ENCODE measurements at regions not wholly inside any gene's neighbourhood (a gene's known extent, or its start where the extent isn't known, plus 50 kb on each side); places are given as distances from the start of the nearest gene placed in this dataset.

DNA sequence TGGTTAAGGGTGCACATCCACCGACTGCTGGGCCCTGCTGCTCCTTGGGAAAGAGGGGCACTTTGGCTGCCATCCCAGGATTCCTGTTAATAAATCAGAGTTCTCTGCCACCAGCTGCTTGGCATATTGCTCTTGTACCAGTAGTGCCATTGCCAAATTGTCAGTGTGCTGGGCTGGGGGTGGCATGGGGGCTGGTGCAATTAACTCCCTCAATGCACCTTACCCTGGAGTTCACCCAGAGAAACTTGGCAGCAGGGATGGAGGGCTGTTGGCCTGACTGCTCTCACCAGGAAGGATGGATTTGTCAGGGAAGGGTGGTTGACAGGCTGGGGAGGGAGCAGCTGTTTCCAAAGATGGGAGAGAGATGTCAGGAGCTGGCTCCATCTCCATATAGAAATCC, 94.6 kb upstream of the SKOR2 start:
- Histone ChIP-seq H3K9ac (ENCODE audit: low read length) (no peak overlapping the region), H3K9me2 (replicated peaks; ENCODE audit: insufficient read depth, low read length) (no peaks in the 10 kb centered on the region), H4K20me1 (ENCODE audit: insufficient read depth, low read length) (no peaks in the 10 kb centered on the region), H3K79me2 (ENCODE audit: low read length) (no peaks in the 10 kb centered on the region), H3K27me3 (replicated peaks; ENCODE audit: insufficient read depth, low read length) (no peaks in the 10 kb centered on the region), H3K27ac (ENCODE audit: low read length) (no peak overlapping the region), H3K4me2 (ENCODE audit: low read depth, low read length) (no peak overlapping the region), H3F3A (ENCODE audit: insufficient read depth, low read length) (no peaks in the 10 kb centered on the region), H2AFZ (ENCODE audit: low read length) (no peak overlapping the region), H3K4me3 (ENCODE audit: low read length) (no peak overlapping the region), H3K36me3 (replicated peaks; ENCODE audit: insufficient read depth, low read length) (no peaks in the 10 kb centered on the region), H3K9me3 (replicated peaks; ENCODE audit: insufficient read depth, low read length) (no peaks in the 10 kb centered on the region), H3K4me1 (ENCODE audit: low read length) (no peaks in the 10 kb centered on the region)
- DNase-seq = no peak
- TF ChIP-seq EZH2 (optimal IDR thresholded peaks at IDR 0.05; ENCODE audit: low read depth, low read length) (no peak), EZH2phosphoT487 (IDR thresholded peaks at IDR 0.05; ENCODE audit: low read length) (no peak)
- TF ChIP-seq, protein P1, sequence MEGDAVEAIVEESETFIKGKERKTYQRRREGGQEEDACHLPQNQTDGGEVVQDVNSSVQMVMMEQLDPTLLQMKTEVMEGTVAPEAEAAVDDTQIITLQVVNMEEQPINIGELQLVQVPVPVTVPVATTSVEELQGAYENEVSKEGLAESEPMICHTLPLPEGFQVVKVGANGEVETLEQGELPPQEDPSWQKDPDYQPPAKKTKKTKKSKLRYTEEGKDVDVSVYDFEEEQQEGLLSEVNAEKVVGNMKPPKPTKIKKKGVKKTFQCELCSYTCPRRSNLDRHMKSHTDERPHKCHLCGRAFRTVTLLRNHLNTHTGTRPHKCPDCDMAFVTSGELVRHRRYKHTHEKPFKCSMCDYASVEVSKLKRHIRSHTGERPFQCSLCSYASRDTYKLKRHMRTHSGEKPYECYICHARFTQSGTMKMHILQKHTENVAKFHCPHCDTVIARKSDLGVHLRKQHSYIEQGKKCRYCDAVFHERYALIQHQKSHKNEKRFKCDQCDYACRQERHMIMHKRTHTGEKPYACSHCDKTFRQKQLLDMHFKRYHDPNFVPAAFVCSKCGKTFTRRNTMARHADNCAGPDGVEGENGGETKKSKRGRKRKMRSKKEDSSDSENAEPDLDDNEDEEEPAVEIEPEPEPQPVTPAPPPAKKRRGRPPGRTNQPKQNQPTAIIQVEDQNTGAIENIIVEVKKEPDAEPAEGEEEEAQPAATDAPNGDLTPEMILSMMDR (IDR thresholded peaks at IDR 0.05; ENCODE audit: low read length) = no peak

DNA sequence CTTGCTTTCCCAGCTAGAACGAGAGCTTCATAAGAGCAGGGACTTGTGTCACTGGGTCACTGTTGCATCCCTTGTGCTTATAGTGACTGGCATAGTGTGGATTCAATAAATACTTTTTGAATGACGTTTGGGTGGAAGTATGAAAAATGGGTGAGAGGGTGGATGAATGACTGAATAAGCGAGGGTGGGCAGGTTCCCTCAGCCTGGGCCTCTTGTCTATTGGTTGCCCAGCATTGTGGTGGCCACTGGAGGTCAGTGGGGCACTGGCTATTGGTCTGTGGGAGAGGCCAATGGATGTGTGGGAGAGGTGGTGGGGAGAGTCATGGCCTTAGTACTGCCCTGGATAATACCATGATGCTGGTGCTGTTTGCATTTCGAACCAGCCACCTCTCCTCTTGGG, 93.8 kb upstream of the SKOR2 start:
- Histone ChIP-seq H3K9me2 (replicated peaks; ENCODE audit: insufficient read depth, low read length) (no peaks in the 10 kb centered on the region), H3K36me3 (replicated peaks; ENCODE audit: insufficient read depth, low read length) (no peaks in the 10 kb centered on the region), H3K9ac (ENCODE audit: low read length) (no peak overlapping the region), H3K79me2 (ENCODE audit: low read length) (no peaks in the 10 kb centered on the region), H3K9me3 (replicated peaks; ENCODE audit: insufficient read depth, low read length) (no peaks in the 10 kb centered on the region), H3K27ac (ENCODE audit: low read length) (no peak overlapping the region), H2AFZ (ENCODE audit: low read length) (no peak overlapping the region), H3K4me1 (ENCODE audit: low read length) (no peaks in the 10 kb centered on the region), H3F3A (ENCODE audit: insufficient read depth, low read length) (no peaks in the 10 kb centered on the region), H4K20me1 (ENCODE audit: insufficient read depth, low read length) (no peaks in the 10 kb centered on the region), H3K4me2 (ENCODE audit: low read depth, low read length) (no peak overlapping the region), H3K4me3 (ENCODE audit: low read length) (no peak overlapping the region), H3K27me3 (replicated peaks; ENCODE audit: insufficient read depth, low read length) (no peaks in the 10 kb centered on the region)
- TF ChIP-seq EZH2 (optimal IDR thresholded peaks at IDR 0.05; ENCODE audit: low read depth, low read length) = no peak
- TF ChIP-seq EZH2phosphoT487 (IDR thresholded peaks at IDR 0.05; ENCODE audit: low read length) = no peak
- TF ChIP-seq, protein P1 (IDR thresholded peaks at IDR 0.05; ENCODE audit: low read length) = no peak
- no peak for DNase-seq

DNA sequence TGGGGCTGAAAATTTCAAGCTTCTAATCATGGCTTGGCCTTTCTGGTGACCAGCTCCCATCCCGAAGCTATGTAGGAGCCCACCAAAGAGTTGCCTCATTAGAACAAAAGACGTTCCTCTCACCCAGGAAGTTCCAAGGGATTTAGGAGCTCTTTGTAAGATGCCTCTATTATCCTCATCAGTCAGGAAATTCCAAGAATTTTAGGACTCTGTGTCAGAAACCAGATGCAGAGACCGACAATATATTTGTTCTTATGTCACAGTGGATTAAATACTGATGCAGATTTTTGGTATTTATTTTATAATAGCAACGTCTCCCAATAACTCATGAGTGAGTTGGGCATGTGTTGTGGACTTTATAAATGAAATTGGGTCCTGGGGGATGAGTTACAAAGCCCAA, 91.8 kb upstream of the SKOR2 start:
- no peaks in the 10 kb centered on the region for H3K4me1 ChIP-seq (ENCODE audit: low read length)
- no peaks in the 10 kb centered on the region for H4K20me1 ChIP-seq (ENCODE audit: insufficient read depth, low read length)
- no peak overlapping the region for H3K9ac ChIP-seq (ENCODE audit: low read length)
- no peak overlapping the region for H3K4me2 ChIP-seq (ENCODE audit: low read depth, low read length)
- no peaks in the 10 kb centered on the region for H3F3A ChIP-seq (ENCODE audit: insufficient read depth, low read length)
- H3K36me3 ChIP-seq (replicated peaks; ENCODE audit: insufficient read depth, low read length) = no peaks in the 10 kb centered on the region
- H3K79me2 ChIP-seq (ENCODE audit: low read length) = no peaks in the 10 kb centered on the region
- no peak overlapping the region for H3K27ac ChIP-seq (ENCODE audit: low read length)
- H2AFZ ChIP-seq (ENCODE audit: low read length) = no peak overlapping the region
- no peaks in the 10 kb centered on the region for H3K9me3 ChIP-seq (replicated peaks; ENCODE audit: insufficient read depth, low read length)
- H3K4me3 ChIP-seq (ENCODE audit: low read length) = no peak overlapping the region
- H3K27me3 ChIP-seq (replicated peaks; ENCODE audit: insufficient read depth, low read length) = no peaks in the 10 kb centered on the region
- DNase-seq = no peak
- TF ChIP-seq, protein P1 (IDR thresholded peaks at IDR 0.05; ENCODE audit: low read length) = no peak
- no peak for TF ChIP-seq EZH2 (optimal IDR thresholded peaks at IDR 0.05; ENCODE audit: low read depth, low read length)
- no peak for TF ChIP-seq EZH2phosphoT487 (IDR thresholded peaks at IDR 0.05; ENCODE audit: low read length)
- no peaks in the 10 kb centered on the region for H3K9me2 ChIP-seq (replicated peaks; ENCODE audit: insufficient read depth, low read length)

Measured in MM.1S (cell line).